ENCODE measurements at regions not wholly inside any gene's neighbourhood (a gene's known extent, or its start where the extent isn't known, plus 50 kb on each side); places are given as distances from the start of the nearest gene placed in this dataset.

GRCh38 chr13:76210262-76210661 is 574.1 kb downstream of the LMO7 start:
- no peaks in the 10 kb centered on the region for H3K36me3 ChIP-seq (ENCODE audit: control insufficient read depth in 4 of 4, insufficient read depth in 3 of 4, low read depth in 1 of 4, low read length in 3 of 4)
- TF ChIP-seq NR2F2 (IDR thresholded peaks at IDR 0.05) (no peak), SP1 (IDR thresholded peaks at IDR 0.05) (no peak), YY1 (IDR thresholded peaks at IDR 0.05) (no peak), RXRA (IDR thresholded peaks at IDR 0.05) (no peak), REST (IDR thresholded peaks at IDR 0.05) (no peak)
- no peaks in the 10 kb centered on the region for H3K4me1 ChIP-seq (ENCODE audit: control insufficient read depth in 4 of 4, insufficient read depth in 4 of 4, low read length in 3 of 4)
- no peak overlapping the region for H3K4me3 ChIP-seq (ENCODE audit: low read depth in 1 of 3, low read length in 3 of 3)
- DNase-seq (ENCODE audit: low spot score): no peak
- no peak overlapping the region for H3K27ac ChIP-seq (ENCODE audit: low read depth in 1 of 2, low read length in 2 of 2)
- WGBS: 79% methylated on average over 1 of the region's 1 CpG
- no peaks in the 10 kb centered on the region for H3K9me3 ChIP-seq (ENCODE audit: control insufficient read depth in 4 of 4, low read length in 3 of 4)
- no peaks in the 10 kb centered on the region for H3K27me3 ChIP-seq (ENCODE audit: control insufficient read depth in 4 of 4, insufficient read depth in 4 of 4, low read length in 3 of 4)
- no peak overlapping the region for H3K9ac ChIP-seq (ENCODE audit: low read depth in 1 of 2, low read length in 2 of 2)

- Histone ChIP-seq H3K27ac (ENCODE audit: low read depth in 1 of 2, low read length in 2 of 2) (no peak overlapping the region), H3K4me1 (ENCODE audit: control insufficient read depth in 4 of 4, insufficient read depth in 4 of 4, low read length in 3 of 4) (no peaks in the 10 kb centered on the region), H3K27me3 (ENCODE audit: control insufficient read depth in 4 of 4, insufficient read depth in 4 of 4, low read length in 3 of 4) (peaks cover 0 to 3% (median 0%) of the 10 kb centered on the region in 4 donors), H3K4me3 (ENCODE audit: low read depth in 1 of 3, low read length in 3 of 3) (no peak overlapping the region), H3K9me3 (ENCODE audit: control insufficient read depth in 4 of 4, low read length in 3 of 4) (no peaks in the 10 kb centered on the region), H3K9ac (ENCODE audit: low read depth in 1 of 2, low read length in 2 of 2) (no peak overlapping the region), H3K36me3 (ENCODE audit: control insufficient read depth in 4 of 4, insufficient read depth in 3 of 4, low read depth in 1 of 4, low read length in 3 of 4) (no peaks in the 10 kb centered on the region)
- DNase-seq (ENCODE audit: low spot score): no peak
- TF ChIP-seq YY1 (IDR thresholded peaks at IDR 0.05) (no peak), SP1 (IDR thresholded peaks at IDR 0.05) (no peak), ZBTB33 (IDR thresholded peaks at IDR 0.05) (no peak), MAX (IDR thresholded peaks at IDR 0.05) (no peak), RXRA (IDR thresholded peaks at IDR 0.05) (no peak), HNF4G (IDR thresholded peaks at IDR 0.05) (no peak), RAD21 (IDR thresholded peaks at IDR 0.05) (no peak), JUND (IDR thresholded peaks at IDR 0.05) (no peak), GABPA (IDR thresholded peaks at IDR 0.05 in 1 of 2, conservative IDR thresholded peaks at IDR 0.05 in 1 of 2) (no peak), FOXA1 (IDR thresholded peaks at IDR 0.05) (no peak), NR2F2 (IDR thresholded peaks at IDR 0.05) (no peak), FOXA2 (IDR thresholded peaks at IDR 0.05) (no peak), HNF4A (conservative IDR thresholded peaks at IDR 0.05) (no peak)
- TF ChIP-seq, protein P1, sequence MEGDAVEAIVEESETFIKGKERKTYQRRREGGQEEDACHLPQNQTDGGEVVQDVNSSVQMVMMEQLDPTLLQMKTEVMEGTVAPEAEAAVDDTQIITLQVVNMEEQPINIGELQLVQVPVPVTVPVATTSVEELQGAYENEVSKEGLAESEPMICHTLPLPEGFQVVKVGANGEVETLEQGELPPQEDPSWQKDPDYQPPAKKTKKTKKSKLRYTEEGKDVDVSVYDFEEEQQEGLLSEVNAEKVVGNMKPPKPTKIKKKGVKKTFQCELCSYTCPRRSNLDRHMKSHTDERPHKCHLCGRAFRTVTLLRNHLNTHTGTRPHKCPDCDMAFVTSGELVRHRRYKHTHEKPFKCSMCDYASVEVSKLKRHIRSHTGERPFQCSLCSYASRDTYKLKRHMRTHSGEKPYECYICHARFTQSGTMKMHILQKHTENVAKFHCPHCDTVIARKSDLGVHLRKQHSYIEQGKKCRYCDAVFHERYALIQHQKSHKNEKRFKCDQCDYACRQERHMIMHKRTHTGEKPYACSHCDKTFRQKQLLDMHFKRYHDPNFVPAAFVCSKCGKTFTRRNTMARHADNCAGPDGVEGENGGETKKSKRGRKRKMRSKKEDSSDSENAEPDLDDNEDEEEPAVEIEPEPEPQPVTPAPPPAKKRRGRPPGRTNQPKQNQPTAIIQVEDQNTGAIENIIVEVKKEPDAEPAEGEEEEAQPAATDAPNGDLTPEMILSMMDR (IDR thresholded peaks at IDR 0.05; ENCODE audit: low read depth, low read length, missing input control): no peak
- TF ChIP-seq, protein P2, sequence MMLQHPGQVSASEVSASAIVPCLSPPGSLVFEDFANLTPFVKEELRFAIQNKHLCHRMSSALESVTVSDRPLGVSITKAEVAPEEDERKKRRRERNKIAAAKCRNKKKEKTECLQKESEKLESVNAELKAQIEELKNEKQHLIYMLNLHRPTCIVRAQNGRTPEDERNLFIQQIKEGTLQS (IDR thresholded peaks at IDR 0.05): no peak
- WGBS: 86% methylated on average over 3 of the region's 3 CpGs
Measured at GRCh38 chr13:76198568-76199163, 562.5 kb downstream of the LMO7 start.

All from liver (tissue), 8 donors.